HFFc6 (cell line): ENCODE measurements at regions not wholly inside any gene's neighbourhood (a gene's known extent, or its start where the extent isn't known, plus 50 kb on each side); places are given as distances from the start of the nearest gene placed in this dataset.

Experiments
- DNase-seq: peaks from one replicate; pipeline ENCODE4 v3.0.0-alpha.2; 2018
- H3K27ac Mint-ChIP-seq: 2 replicates; pipeline ENCODE4 v1.8.0; 2020; ENCODE audit warnings: mild to moderate bottlenecking, mixed read lengths
- H3K27me3 Mint-ChIP-seq: 2 replicates; pipeline ENCODE4 v1.8.0; 2021; ENCODE audit warnings: mild to moderate bottlenecking, moderate library complexity, mixed read lengths; ENCODE audit not compliant: insufficient read depth
- H3K36me3 Mint-ChIP-seq: 2 replicates; pipeline ENCODE4 v1.8.0; 2021; ENCODE audit warnings: low read depth, mixed read lengths
- H3K4me1 Mint-ChIP-seq: 2 replicates; pipeline ENCODE4 v1.8.0; 2020; ENCODE audit warnings: low read depth, mixed read lengths
- H3K4me3 Mint-ChIP-seq: 2 replicates; pipeline ENCODE4 v1.8.0; 2020; ENCODE audit warnings: mild to moderate bottlenecking, moderate library complexity, mixed read lengths
- H3K9me3 Mint-ChIP-seq: 2 replicates; pipeline ENCODE4 v1.8.0; 2020; ENCODE audit warnings: mild to moderate bottlenecking, mixed read lengths
- CTCF ChIP-seq: fragments of 200-600 bp; sonication (generic); IDR thresholded peaks from 2 replicates; pipeline ENCODE4 v1.5.0; 2021; ENCODE audit warnings: antibody characterized with exemption, mild to moderate bottlenecking

GRCh38 chr16:16989368-16989767 is 481.4 kb downstream of the XYLT1 start:
- H3K36me3 Mint-ChIP-seq, result no peaks in the 10 kb centered on the region
- TF ChIP-seq CTCF, result no peak
- H3K27me3 Mint-ChIP-seq, result no peaks in the 10 kb centered on the region; the same call in none of the 2 replicates
- H3K9me3 Mint-ChIP-seq, result peaks cover 40% of the 10 kb centered on the region
- DNase-seq, result no peak
- H3K4me1 Mint-ChIP-seq, result no peaks in the 10 kb centered on the region
- no peak overlapping the region for H3K27ac Mint-ChIP-seq
- no peak overlapping the region for H3K4me3 Mint-ChIP-seq

- no peak overlapping the region for H3K27ac Mint-ChIP-seq
- H3K9me3 Mint-ChIP-seq, result peaks cover 45% of the 10 kb centered on the region
- DNase-seq, result no peak
- no peaks in the 10 kb centered on the region; the same call in none of the 2 replicates for H3K27me3 Mint-ChIP-seq
- no peaks in the 10 kb centered on the region for H3K4me1 Mint-ChIP-seq
- H3K4me3 Mint-ChIP-seq, result no peak overlapping the region
- TF ChIP-seq CTCF, result no peak
- no peaks in the 10 kb centered on the region; the same call in 1 of the 2 replicates for H3K36me3 Mint-ChIP-seq
These were observed 479.0 kb downstream of the XYLT1 start for GRCh38 chr16:16991711-16992110.

GRCh38 chr16:16992975-16993765 is 477.6 kb downstream of the XYLT1 start:
- TF ChIP-seq CTCF, result no peak
- Mint-ChIP-seq H3K9me3 (peaks cover 47% of the 10 kb centered on the region), H3K4me1 (no peaks in the 10 kb centered on the region), H3K27me3 (no peaks in the 10 kb centered on the region; the same call in 1 of the 2 replicates), H3K36me3 (peaks cover 8% of the 10 kb centered on the region), H3K27ac (no peak overlapping the region), H3K4me3 (no peak overlapping the region)
- DNase-seq, result no peak

GRCh38 chr16:16994831-16995230 is 475.9 kb downstream of the XYLT1 start:
- Mint-ChIP-seq H3K27me3 (peaks cover 2% of the 10 kb centered on the region; the same call in 1 of the 2 replicates), H3K4me1 (no peaks in the 10 kb centered on the region), H3K9me3 (peaks cover 49% of the 10 kb centered on the region), H3K36me3 (peaks cover 8% of the 10 kb centered on the region), H3K27ac (no peak overlapping the region), H3K4me3 (no peak overlapping the region)
- no peak for DNase-seq
- no peak for TF ChIP-seq CTCF

- Mint-ChIP-seq H3K36me3 (peaks cover 8% of the 10 kb centered on the region), H3K4me3 (no peak overlapping the region), H3K9me3 (peaks cover 40% of the 10 kb centered on the region), H3K27ac (no peak overlapping the region), H3K27me3 (peaks cover 2% of the 10 kb centered on the region; the same call in 1 of the 2 replicates), H3K4me1 (no peaks in the 10 kb centered on the region)
- DNase-seq, result no peak
- TF ChIP-seq CTCF, result no peak
These were observed 473.9 kb downstream of the XYLT1 start for GRCh38 chr16:16996827-16997226.
